ENCODE measurements at regions not wholly inside any gene's neighbourhood (a gene's known extent, or its start where the extent isn't known, plus 50 kb on each side); places are given as distances from the start of the nearest gene placed in this dataset.

GRCh38 chr4:60502733-60503132, 697.4 kb upstream of the ADGRL3 start:
- TF ChIP-seq, protein P1, sequence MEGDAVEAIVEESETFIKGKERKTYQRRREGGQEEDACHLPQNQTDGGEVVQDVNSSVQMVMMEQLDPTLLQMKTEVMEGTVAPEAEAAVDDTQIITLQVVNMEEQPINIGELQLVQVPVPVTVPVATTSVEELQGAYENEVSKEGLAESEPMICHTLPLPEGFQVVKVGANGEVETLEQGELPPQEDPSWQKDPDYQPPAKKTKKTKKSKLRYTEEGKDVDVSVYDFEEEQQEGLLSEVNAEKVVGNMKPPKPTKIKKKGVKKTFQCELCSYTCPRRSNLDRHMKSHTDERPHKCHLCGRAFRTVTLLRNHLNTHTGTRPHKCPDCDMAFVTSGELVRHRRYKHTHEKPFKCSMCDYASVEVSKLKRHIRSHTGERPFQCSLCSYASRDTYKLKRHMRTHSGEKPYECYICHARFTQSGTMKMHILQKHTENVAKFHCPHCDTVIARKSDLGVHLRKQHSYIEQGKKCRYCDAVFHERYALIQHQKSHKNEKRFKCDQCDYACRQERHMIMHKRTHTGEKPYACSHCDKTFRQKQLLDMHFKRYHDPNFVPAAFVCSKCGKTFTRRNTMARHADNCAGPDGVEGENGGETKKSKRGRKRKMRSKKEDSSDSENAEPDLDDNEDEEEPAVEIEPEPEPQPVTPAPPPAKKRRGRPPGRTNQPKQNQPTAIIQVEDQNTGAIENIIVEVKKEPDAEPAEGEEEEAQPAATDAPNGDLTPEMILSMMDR (IDR thresholded peaks at IDR 0.05) = no peak
- TF ChIP-seq MAX (CRISPR knock-in tag; IDR thresholded peaks at IDR 0.05) (no peak), CREB1 (CRISPR knock-in tag; IDR thresholded peaks at IDR 0.05) (no peak), NR1H2 (CRISPR knock-in tag; IDR thresholded peaks at IDR 0.05) (no peak), USF1 (CRISPR knock-in tag; IDR thresholded peaks at IDR 0.05) (no peak), NFYB (CRISPR knock-in tag; conservative IDR thresholded peaks at IDR 0.05; ENCODE audit: low read depth) (no peak), ESRRA (CRISPR knock-in tag; IDR thresholded peaks at IDR 0.05; ENCODE audit: borderline replicate concordance) (no peak)

Measured in WTC11 (cell line).